Ascending aorta (tissue), 2 donors: ENCODE measurements at regions not wholly inside any gene's neighbourhood (a gene's known extent, or its start where the extent isn't known, plus 50 kb on each side); places are given as distances from the start of the nearest gene placed in this dataset.

Source experiments
- DNase-seq, 2 donors: peaks; one replicate each; pipeline ENCODE4 v3.0.0-alpha.2; 2019; ENCODE audit warnings: low spot score in 2 of 2
- H3K27ac ChIP-seq, 2 donors: fragments of 200-600 bp; sonication (generic); one replicate each; pipeline ENCODE4 v1.5.1; 2016 to 2017; ENCODE audit warnings: mild to moderate bottlenecking in 1 of 2
- H3K27me3 ChIP-seq: fragments of 200-600 bp; sonication (generic); one replicate; pipeline ENCODE4 v1.5.1; 2017
- H3K36me3 ChIP-seq, 2 donors: fragments of 200-600 bp; sonication (generic); one replicate each; pipeline ENCODE4 v1.5.1; 2016
- H3K4me1 ChIP-seq, 2 donors: fragments of 200-600 bp; sonication (generic); one replicate each; pipeline ENCODE4 v1.5.1; 2016 to 2017; ENCODE audit warnings: mild to moderate bottlenecking in 1 of 2
- H3K4me3 ChIP-seq, 2 donors: fragments of 200-600 bp; sonication (generic); one replicate each; pipeline ENCODE4 v1.5.1; 2016 to 2017; ENCODE audit warnings: mild to moderate bottlenecking in 1 of 2
- H3K9me3 ChIP-seq, 2 donors: fragments of 200-600 bp; sonication (generic); one replicate each; pipeline ENCODE4 v1.5.1; 2016
- intact Hi-C: fragments of 100-400 bp; cut with DNase I; formaldehyde crosslinking; loops from one replicate; pipeline ENCODE4 v1.15.1; 2023
- TF ChIP-seq, protein P1 (sequence below), 3 experiments: fragments of 200-600 bp in 2 of 3; fragments of 450-650 bp in 1 of 3; sonication (generic) in 2 of 3; IDR thresholded peaks; one replicate each; pipeline ENCODE4 v1.5.1; 2016 to 2019; ENCODE audit warnings: antibody characterized with exemption in 3 of 3, mild to moderate bottlenecking in 1 of 3, moderate library complexity in 1 of 3

DNA sequence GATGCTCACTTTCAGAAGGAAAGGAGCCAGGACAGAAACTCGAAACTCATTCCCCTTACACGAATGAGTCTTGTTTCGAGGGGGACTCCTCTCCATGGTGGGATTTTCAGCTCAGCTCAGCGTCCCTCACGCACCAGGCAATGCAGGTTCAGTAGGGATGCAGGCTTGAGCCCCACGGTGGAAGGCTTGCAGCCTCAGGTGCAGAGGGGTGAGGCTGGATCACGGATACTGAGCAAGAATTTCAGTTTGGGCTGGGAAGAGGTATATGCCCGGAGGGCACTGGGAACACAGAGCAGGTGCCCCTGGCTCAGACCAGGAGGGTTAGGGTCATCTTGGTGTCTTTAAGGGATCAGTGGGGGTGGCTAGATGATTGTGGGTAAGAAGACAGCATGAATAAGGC, 344.9 kb upstream of the TNRC6C start:
- Histone ChIP-seq H3K27ac (no peak overlapping the region), H3K36me3 (no peaks in the 10 kb centered on the region), H3K27me3 (no peaks in the 10 kb centered on the region), H3K4me1 (peaks cover 0 to 12% of the 10 kb centered on the region in 2 donors), H3K4me3 (no peak overlapping the region), H3K9me3 (no peaks in the 10 kb centered on the region)
- intact Hi-C loops = no loop called here
- no peak for DNase-seq
- TF ChIP-seq, protein P1, sequence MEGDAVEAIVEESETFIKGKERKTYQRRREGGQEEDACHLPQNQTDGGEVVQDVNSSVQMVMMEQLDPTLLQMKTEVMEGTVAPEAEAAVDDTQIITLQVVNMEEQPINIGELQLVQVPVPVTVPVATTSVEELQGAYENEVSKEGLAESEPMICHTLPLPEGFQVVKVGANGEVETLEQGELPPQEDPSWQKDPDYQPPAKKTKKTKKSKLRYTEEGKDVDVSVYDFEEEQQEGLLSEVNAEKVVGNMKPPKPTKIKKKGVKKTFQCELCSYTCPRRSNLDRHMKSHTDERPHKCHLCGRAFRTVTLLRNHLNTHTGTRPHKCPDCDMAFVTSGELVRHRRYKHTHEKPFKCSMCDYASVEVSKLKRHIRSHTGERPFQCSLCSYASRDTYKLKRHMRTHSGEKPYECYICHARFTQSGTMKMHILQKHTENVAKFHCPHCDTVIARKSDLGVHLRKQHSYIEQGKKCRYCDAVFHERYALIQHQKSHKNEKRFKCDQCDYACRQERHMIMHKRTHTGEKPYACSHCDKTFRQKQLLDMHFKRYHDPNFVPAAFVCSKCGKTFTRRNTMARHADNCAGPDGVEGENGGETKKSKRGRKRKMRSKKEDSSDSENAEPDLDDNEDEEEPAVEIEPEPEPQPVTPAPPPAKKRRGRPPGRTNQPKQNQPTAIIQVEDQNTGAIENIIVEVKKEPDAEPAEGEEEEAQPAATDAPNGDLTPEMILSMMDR (IDR thresholded peaks at IDR 0.05) = no peak

DNA sequence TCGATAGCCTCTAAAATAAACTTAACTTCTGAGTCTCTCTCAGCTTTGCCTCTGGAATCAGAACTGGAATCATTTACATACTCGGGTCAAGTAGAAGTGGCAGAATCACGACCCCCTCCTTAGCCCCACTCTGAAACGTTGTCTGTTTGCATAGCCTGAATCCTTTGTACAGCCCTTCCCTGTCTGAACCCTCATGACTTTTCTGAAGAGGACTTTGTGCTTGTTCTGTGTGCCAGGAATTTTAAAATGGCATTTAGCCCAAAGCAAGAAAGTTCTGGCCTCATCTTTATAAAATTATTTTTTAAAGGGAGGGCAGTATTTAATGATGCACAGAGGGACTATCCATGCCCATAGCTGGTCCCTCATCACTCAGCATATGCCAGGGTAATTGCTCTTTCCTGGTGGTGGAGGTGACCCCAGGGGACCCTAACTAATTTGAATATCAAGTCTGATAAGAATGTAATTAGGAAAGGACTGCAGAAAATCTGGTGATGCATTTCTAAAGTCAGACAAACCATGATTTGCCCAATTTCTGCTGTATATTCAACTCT, 342.7 kb upstream of the TNRC6C start:
- Histone ChIP-seq H3K27ac (peak overlapping the region in 1 of 2 donors; percentile 2), H3K27me3 (no peaks in the 10 kb centered on the region), H3K36me3 (no peaks in the 10 kb centered on the region), H3K4me1 (peaks cover 0 to 8% of the 10 kb centered on the region in 2 donors), H3K9me3 (no peaks in the 10 kb centered on the region), H3K4me3 (no peak overlapping the region)
- TF ChIP-seq, protein P1 (IDR thresholded peaks at IDR 0.05) = no peak
- intact Hi-C loops = no loop called here
- DNase-seq = peak in 1 of 2 donors; percentile 19

DNA sequence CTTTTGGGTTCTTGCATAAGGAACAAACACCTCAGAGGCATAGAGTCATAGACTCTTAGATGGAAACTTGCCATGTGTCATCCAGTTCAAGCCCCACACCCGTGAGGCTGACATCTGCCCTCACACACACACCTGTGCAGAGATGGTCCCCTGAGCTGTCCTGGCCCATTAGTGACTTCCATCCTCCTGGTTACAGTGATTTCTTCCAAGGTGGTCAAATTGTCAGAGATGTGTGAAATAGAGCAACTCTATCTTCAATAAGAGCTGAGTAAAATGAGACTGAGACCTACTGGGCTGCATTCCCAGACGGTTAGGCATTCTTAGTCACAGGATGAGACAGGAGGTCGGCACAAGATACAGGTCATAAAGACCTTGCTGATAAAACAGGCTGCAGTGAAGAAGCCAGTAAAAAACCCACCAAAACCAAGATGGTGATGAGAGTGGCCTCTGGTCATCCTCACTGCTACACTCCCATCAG, 342.2 kb upstream of the TNRC6C start:
- intact Hi-C loops = no loop called here
- H3K4me1 ChIP-seq = peaks cover 0 to 8% of the 10 kb centered on the region in 2 donors
- H3K36me3 ChIP-seq = no peaks in the 10 kb centered on the region
- TF ChIP-seq, protein P1 (IDR thresholded peaks at IDR 0.05) = no peak
- no peak overlapping the region for H3K27ac ChIP-seq
- H3K4me3 ChIP-seq = no peak overlapping the region
- H3K27me3 ChIP-seq = no peaks in the 10 kb centered on the region
- H3K9me3 ChIP-seq = no peaks in the 10 kb centered on the region
- peak in 1 of 2 donors; percentile 33 for DNase-seq

DNA sequence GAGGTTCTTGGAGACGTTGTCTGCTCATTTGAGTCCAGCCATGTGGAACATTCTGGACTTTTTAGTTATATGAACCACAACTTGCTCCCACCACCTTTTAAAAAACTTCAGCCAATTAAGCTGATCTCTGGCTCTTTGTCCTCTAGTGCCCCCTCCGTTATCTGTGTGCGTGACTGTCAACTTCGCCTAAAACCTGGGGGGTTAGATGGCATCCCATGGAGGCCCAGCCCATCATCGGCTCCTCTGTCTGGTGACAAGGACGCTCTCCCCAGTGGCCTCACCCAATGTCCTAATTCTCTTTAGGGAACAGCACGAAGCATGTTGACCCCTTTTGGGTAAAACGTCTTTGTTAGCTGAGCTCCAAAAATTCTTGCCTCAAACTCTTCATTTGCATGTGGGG, 341.0 kb upstream of the TNRC6C start:
- peak in 1 of 2 donors; percentile 34 for DNase-seq
- H3K36me3 ChIP-seq = no peaks in the 10 kb centered on the region
- no peaks in the 10 kb centered on the region for H3K27me3 ChIP-seq
- H3K27ac ChIP-seq = no peak overlapping the region
- H3K9me3 ChIP-seq = no peaks in the 10 kb centered on the region
- peaks cover 0 to 8% of the 10 kb centered on the region in 2 donors for H3K4me1 ChIP-seq
- intact Hi-C loops = no loop called here
- H3K4me3 ChIP-seq = no peak overlapping the region
- TF ChIP-seq, protein P1 (IDR thresholded peaks at IDR 0.05) = no peak

DNA sequence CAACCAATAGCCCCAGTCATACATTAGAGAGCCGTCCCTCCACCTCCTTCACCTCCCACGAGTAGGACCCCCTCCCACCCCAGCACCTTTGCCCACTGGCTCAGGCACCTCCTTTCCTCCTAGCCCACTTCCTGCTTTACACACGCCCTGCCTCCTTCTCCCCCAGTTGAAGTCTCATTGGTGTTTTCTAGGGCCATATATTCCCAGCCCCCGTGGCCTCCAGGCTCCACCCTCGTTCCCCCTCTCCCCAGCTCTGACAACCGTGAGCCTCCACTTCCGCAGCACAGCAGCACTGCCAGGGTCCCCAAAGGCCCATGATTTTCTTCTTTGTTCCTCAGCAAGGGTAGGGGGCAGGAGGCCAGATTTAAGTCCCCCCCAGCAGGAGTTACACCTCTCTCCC, 340.3 kb upstream of the TNRC6C start:
- intact Hi-C loops = no loop called here
- no peak overlapping the region for H3K4me3 ChIP-seq
- TF ChIP-seq, protein P1 (IDR thresholded peaks at IDR 0.05) = no peak
- H3K27ac ChIP-seq = no peak overlapping the region
- no peaks in the 10 kb centered on the region for H3K36me3 ChIP-seq
- no peaks in the 10 kb centered on the region for H3K9me3 ChIP-seq
- H3K4me1 ChIP-seq = peaks cover 0 to 8% of the 10 kb centered on the region in 2 donors
- no peak for DNase-seq
- no peaks in the 10 kb centered on the region for H3K27me3 ChIP-seq

DNA sequence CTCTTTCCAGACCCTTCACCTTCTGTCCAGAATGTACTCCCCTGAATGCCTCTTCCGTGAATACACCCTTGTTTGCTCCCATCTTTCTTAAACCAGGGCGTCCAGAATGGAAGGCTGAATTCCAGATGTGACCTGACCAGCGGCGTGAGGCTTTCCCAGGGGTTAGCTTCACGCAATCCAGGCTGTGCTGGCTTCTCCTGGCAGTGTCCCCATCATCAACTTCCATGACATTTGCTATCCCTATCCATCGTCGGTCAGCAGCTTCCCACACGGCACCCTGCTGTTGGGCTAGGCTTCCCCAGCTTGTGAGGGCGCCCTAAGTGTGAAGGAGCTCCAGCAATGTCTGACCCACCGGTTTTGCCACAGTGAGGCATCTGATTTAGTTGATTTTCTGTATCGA, 339.8 kb upstream of the TNRC6C start:
- H3K27me3 ChIP-seq = no peaks in the 10 kb centered on the region
- no peaks in the 10 kb centered on the region for H3K36me3 ChIP-seq
- no peaks in the 10 kb centered on the region for H3K9me3 ChIP-seq
- TF ChIP-seq, protein P1 (IDR thresholded peaks at IDR 0.05) = no peak
- H3K4me3 ChIP-seq = no peak overlapping the region
- H3K27ac ChIP-seq = no peak overlapping the region
- intact Hi-C loops = no loop called here
- DNase-seq = peak in 1 of 2 donors; percentile 24
- H3K4me1 ChIP-seq = peaks cover 0 to 8% of the 10 kb centered on the region in 2 donors
